Loucy (cell line): ENCODE measurements at regions not wholly inside any gene's neighbourhood (a gene's known extent, or its start where the extent isn't known, plus 50 kb on each side); places are given as distances from the start of the nearest gene placed in this dataset.

ENCODE experiments used
- H2AFZ ChIP-seq: fragments of 200-600 bp; sonication (generic); 2 replicates; pipeline ENCODE4 v1.6.0; 2016; ENCODE audit warnings: antibody characterized with exemption, mild to moderate bottlenecking, low read length, moderate library complexity
- H3F3A ChIP-seq: fragments of 200-600 bp; 2 replicates; pipeline ENCODE4 v1.6.0; 2016; ENCODE audit warnings: antibody characterized with exemption, low read depth, mild to moderate bottlenecking
- H3K27me3 ChIP-seq: fragments of 200-600 bp; sonication (generic); 2 replicates; pipeline ENCODE4 v1.6.1; 2014; ENCODE audit warnings: low read length, mild to moderate bottlenecking; ENCODE audit not compliant: insufficient read depth, poor library complexity, severe bottlenecking
- H3K36me3 ChIP-seq: fragments of 200-600 bp; sonication (generic); 2 replicates; pipeline ENCODE4 v1.6.1; 2016; ENCODE audit warnings: low read length; ENCODE audit not compliant: insufficient read depth
- H3K4me1 ChIP-seq: fragments of 200-600 bp; sonication (generic); 2 replicates; pipeline ENCODE4 v1.5.1; 2014; ENCODE audit warnings: low read length, mild to moderate bottlenecking; ENCODE audit not compliant: insufficient read depth, poor library complexity, severe bottlenecking
- H3K4me2 ChIP-seq: fragments of 200-600 bp; sonication (generic); 2 replicates; pipeline ENCODE4 v1.6.0; 2014; ENCODE audit warnings: antibody characterized with exemption, low read length, low read depth, mild to moderate bottlenecking; ENCODE audit not compliant: poor library complexity, severe bottlenecking
- H3K4me3 ChIP-seq: fragments of 200-600 bp; sonication (generic); 2 replicates; pipeline ENCODE4 v1.5.1; 2014; ENCODE audit warnings: low read length, mild to moderate bottlenecking, mixed read lengths; ENCODE audit not compliant: poor library complexity, severe bottlenecking
- H3K79me2 ChIP-seq: fragments of 200-600 bp; sonication (generic); 2 replicates; pipeline ENCODE4 v1.6.1; 2014; ENCODE audit warnings: low read length; ENCODE audit not compliant: insufficient read depth
- H3K9ac ChIP-seq: fragments of 200-600 bp; sonication (generic); 2 replicates; pipeline ENCODE4 v1.6.0; 2014; ENCODE audit warnings: mild to moderate bottlenecking, low read depth, low read length, moderate library complexity; ENCODE audit not compliant: poor library complexity, severe bottlenecking
- H3K9me2 ChIP-seq: fragments of 200-600 bp; sonication (generic); replicated peaks from 2 replicates; pipeline ENCODE4 v1.6.1; 2016; ENCODE audit warnings: low read depth, low read length, mixed read lengths
- H3K9me3 ChIP-seq: fragments of 200-600 bp; sonication (generic); 2 replicates; pipeline ENCODE4 v1.6.1; 2014; ENCODE audit warnings: mild to moderate bottlenecking, antibody characterized with exemption, low read length, low read depth; ENCODE audit not compliant: insufficient read depth
- H4K20me1 ChIP-seq: fragments of 200-600 bp; sonication (generic); 2 replicates; pipeline ENCODE4 v1.6.0; 2014; ENCODE audit warnings: antibody characterized with exemption, low read length, mild to moderate bottlenecking; ENCODE audit not compliant: insufficient read depth, poor library complexity, severe bottlenecking
- CTCF ChIP-seq: fragments of 200-600 bp; sonication (generic); conservative IDR thresholded peaks from 2 replicates; pipeline ENCODE4 v1.5.1; 2014; ENCODE audit warnings: mild to moderate bottlenecking, antibody characterized with exemption, low read length
- EZH2phosphoT487 ChIP-seq: fragments of 200-600 bp; IDR thresholded peaks from 2 replicates; pipeline ENCODE4 v1.6.1; 2018; ENCODE audit warnings: antibody characterized with exemption, mild to moderate bottlenecking, moderate library complexity, borderline replicate concordance

GRCh38 chr7:42506097-42506496 lies 269.1 kb upstream of the GLI3 start:
- Histone ChIP-seq H3K9me2 (no peaks in the 10 kb centered on the region; the same call in 1 of the 2 replicates), H3K9me3 (no peaks in the 10 kb centered on the region), H3K4me2 (no peak overlapping the region), H3K36me3 (no peaks in the 10 kb centered on the region), H3F3A (no peaks in the 10 kb centered on the region), H2AFZ (no peak overlapping the region), H3K9ac (no peak overlapping the region), H3K4me1 (no peaks in the 10 kb centered on the region), H3K27me3 (no peaks in the 10 kb centered on the region), H4K20me1 (no peaks in the 10 kb centered on the region), H3K79me2 (no peaks in the 10 kb centered on the region), H3K4me3 (no peak overlapping the region)
- no peak for TF ChIP-seq CTCF
- no peak for TF ChIP-seq EZH2phosphoT487

- H3K9ac ChIP-seq = no peak overlapping the region
- no peaks in the 10 kb centered on the region for H3K36me3 ChIP-seq
- no peaks in the 10 kb centered on the region for H4K20me1 ChIP-seq
- H3K79me2 ChIP-seq = no peaks in the 10 kb centered on the region
- H3K4me1 ChIP-seq = no peaks in the 10 kb centered on the region
- H3K9me2 ChIP-seq = no peaks in the 10 kb centered on the region; the same call in 1 of the 2 replicates
- no peak overlapping the region for H3K4me3 ChIP-seq
- TF ChIP-seq EZH2phosphoT487 (no peak), CTCF (no peak)
- H3K4me2 ChIP-seq = no peak overlapping the region
- H3F3A ChIP-seq = no peaks in the 10 kb centered on the region
- H3K27me3 ChIP-seq = no peaks in the 10 kb centered on the region
- H3K9me3 ChIP-seq = no peaks in the 10 kb centered on the region
- no peak overlapping the region for H2AFZ ChIP-seq
Measured at GRCh38 chr7:42502022-42502421, 265.0 kb upstream of the GLI3 start.

- H4K20me1 ChIP-seq = no peaks in the 10 kb centered on the region
- no peaks in the 10 kb centered on the region for H3K79me2 ChIP-seq
- H3K27me3 ChIP-seq = no peaks in the 10 kb centered on the region
- no peaks in the 10 kb centered on the region for H3K36me3 ChIP-seq
- no peaks in the 10 kb centered on the region for H3K9me3 ChIP-seq
- H3K4me3 ChIP-seq = no peak overlapping the region
- H3K9me2 ChIP-seq = no peaks in the 10 kb centered on the region
- H3F3A ChIP-seq = no peaks in the 10 kb centered on the region
- no peak for TF ChIP-seq EZH2phosphoT487
- no peak for TF ChIP-seq CTCF
- no peak overlapping the region for H3K9ac ChIP-seq
- no peak overlapping the region for H2AFZ ChIP-seq
- H3K4me2 ChIP-seq = no peak overlapping the region
- no peaks in the 10 kb centered on the region for H3K4me1 ChIP-seq
Measured at GRCh38 chr7:42495256-42495655, 258.2 kb upstream of the GLI3 start.
